Nephron progenitor cell (in vitro differentiated cells): ENCODE measurements at regions not wholly inside any gene's neighbourhood (a gene's known extent, or its start where the extent isn't known, plus 50 kb on each side); places are given as distances from the start of the nearest gene placed in this dataset.

Experiments
- DNase-seq: peaks from one replicate; pipeline ENCODE4 v3.0.0; 2021
- H3K27ac Mint-ChIP-seq: 2 replicates; pipeline ENCODE4 v1.8.0; 2021; ENCODE audit warnings: mild to moderate bottlenecking, moderate library complexity, mixed read lengths
- H3K27me3 Mint-ChIP-seq: 2 replicates; pipeline ENCODE4 v1.8.0; 2021; ENCODE audit warnings: mild to moderate bottlenecking, low read depth, mixed read lengths; ENCODE audit not compliant: poor library complexity
- H3K36me3 Mint-ChIP-seq: 2 replicates; pipeline ENCODE4 v1.8.0; 2021; ENCODE audit warnings: low read depth, mixed read lengths
- H3K4me1 Mint-ChIP-seq: 2 replicates; pipeline ENCODE4 v1.8.0; 2021; ENCODE audit warnings: mixed read lengths
- H3K4me3 Mint-ChIP-seq: 2 replicates; pipeline ENCODE4 v1.8.0; 2021; ENCODE audit warnings: mild to moderate bottlenecking, moderate library complexity, mixed read lengths
- H3K9me3 Mint-ChIP-seq: 2 replicates; pipeline ENCODE4 v1.8.0; 2021; ENCODE audit warnings: mild to moderate bottlenecking, moderate library complexity, mixed read lengths
- CTCF ChIP-seq: fragments of 200-600 bp; sonication (generic); IDR thresholded peaks from 2 replicates; pipeline ENCODE4 v1.5.0; 2021; ENCODE audit warnings: antibody characterized with exemption

GRCh38 chr4:135371137-135371536 lies 1169.5 kb upstream of the PABPC4L start:
- no peak overlapping the region for H3K27ac Mint-ChIP-seq
- H3K36me3 Mint-ChIP-seq: no peaks in the 10 kb centered on the region
- no peak overlapping the region for H3K4me3 Mint-ChIP-seq
- H3K4me1 Mint-ChIP-seq: no peaks in the 10 kb centered on the region
- peak; percentile 11 for TF ChIP-seq CTCF
- no peaks in the 10 kb centered on the region for H3K27me3 Mint-ChIP-seq
- peak; percentile 22 for DNase-seq
- peaks cover 7% of the 10 kb centered on the region for H3K9me3 Mint-ChIP-seq

GRCh38 chr4:135368831-135369230 lies 1167.2 kb upstream of the PABPC4L start:
- no peak for DNase-seq
- H3K36me3 Mint-ChIP-seq: no peaks in the 10 kb centered on the region
- no peaks in the 10 kb centered on the region for H3K4me1 Mint-ChIP-seq
- TF ChIP-seq CTCF: no peak
- no peak overlapping the region for H3K4me3 Mint-ChIP-seq
- no peaks in the 10 kb centered on the region for H3K9me3 Mint-ChIP-seq
- H3K27me3 Mint-ChIP-seq: peaks cover 3% of the 10 kb centered on the region
- no peak overlapping the region for H3K27ac Mint-ChIP-seq

- H3K4me3 Mint-ChIP-seq: no peak overlapping the region
- TF ChIP-seq CTCF: no peak
- H3K4me1 Mint-ChIP-seq: no peaks in the 10 kb centered on the region
- peaks cover 3% of the 10 kb centered on the region for H3K27me3 Mint-ChIP-seq
- H3K9me3 Mint-ChIP-seq: no peaks in the 10 kb centered on the region
- no peak for DNase-seq
- no peaks in the 10 kb centered on the region for H3K36me3 Mint-ChIP-seq
- H3K27ac Mint-ChIP-seq: no peak overlapping the region
These were observed 1163.5 kb upstream of the PABPC4L start for GRCh38 chr4:135365065-135365464.

- Mint-ChIP-seq H3K4me1 (no peaks in the 10 kb centered on the region), H3K27ac (no peak overlapping the region), H3K9me3 (no peaks in the 10 kb centered on the region), H3K27me3 (no peaks in the 10 kb centered on the region), H3K36me3 (no peaks in the 10 kb centered on the region), H3K4me3 (no peak overlapping the region)
- DNase-seq: no peak
- TF ChIP-seq CTCF: no peak
These were observed 1157.5 kb upstream of the PABPC4L start for GRCh38 chr4:135359128-135359527.

GRCh38 chr4:135357091-135357490 lies 1155.5 kb upstream of the PABPC4L start:
- Mint-ChIP-seq H3K4me3 (no peak overlapping the region), H3K27ac (no peak overlapping the region), H3K9me3 (no peaks in the 10 kb centered on the region), H3K36me3 (no peaks in the 10 kb centered on the region), H3K27me3 (no peaks in the 10 kb centered on the region), H3K4me1 (no peaks in the 10 kb centered on the region)
- no peak for TF ChIP-seq CTCF
- DNase-seq: no peak

GRCh38 chr4:135354876-135355275 lies 1153.3 kb upstream of the PABPC4L start:
- Mint-ChIP-seq H3K27ac (no peak overlapping the region), H3K27me3 (no peaks in the 10 kb centered on the region), H3K4me3 (no peak overlapping the region), H3K4me1 (no peaks in the 10 kb centered on the region), H3K9me3 (no peaks in the 10 kb centered on the region), H3K36me3 (no peaks in the 10 kb centered on the region)
- no peak for TF ChIP-seq CTCF
- no peak for DNase-seq
